Mesendoderm (in vitro differentiated cells): ENCODE measurements at regions not wholly inside any gene's neighbourhood (a gene's known extent, or its start where the extent isn't known, plus 50 kb on each side); places are given as distances from the start of the nearest gene placed in this dataset.

Experiments used
- DNase-seq: peaks from one replicate; pipeline ENCODE4 v3.0.0; 2013
- H2AK5ac ChIP-seq: 2 replicates; pipeline ENCODE4 v1.6.1; 2013; ENCODE audit warnings: low read length, inconsistent platforms
- H2BK120ac ChIP-seq: 2 replicates; pipeline ENCODE4 v1.6.1; 2013; ENCODE audit warnings: low read depth, mild to moderate bottlenecking, low read length, moderate library complexity, mixed read lengths
- H2BK15ac ChIP-seq: replicated peaks from 2 replicates; pipeline ENCODE4 v1.6.1; 2013; ENCODE audit warnings: low read depth, mild to moderate bottlenecking, moderate library complexity
- H2BK5ac ChIP-seq: 2 replicates; pipeline ENCODE4 v1.6.1; 2013; ENCODE audit warnings: low read length, inconsistent platforms
- H3K18ac ChIP-seq: 2 replicates; pipeline ENCODE4 v1.6.1; 2013; ENCODE audit warnings: mild to moderate bottlenecking, low read length, mixed read lengths
- H3K23ac ChIP-seq: one replicate; pipeline ENCODE4 v1.6.1; 2013; ENCODE audit warnings: low read length
- H3K27ac ChIP-seq: 2 replicates; pipeline ENCODE4 v1.5.1; 2013; ENCODE audit warnings: low read depth, mild to moderate bottlenecking, inconsistent platforms, low read length, moderate library complexity
- H3K27me3 ChIP-seq: 2 replicates; pipeline ENCODE4 v1.6.1; 2013; ENCODE audit warnings: low read length, control low read depth, mild to moderate bottlenecking, inconsistent platforms; ENCODE audit not compliant: insufficient read depth, poor library complexity
- H3K36me3 ChIP-seq: 2 replicates; pipeline ENCODE4 v1.6.1; 2013; ENCODE audit warnings: low read length, inconsistent platforms; ENCODE audit not compliant: control insufficient read depth, insufficient read depth
- H3K4ac ChIP-seq: one replicate; pipeline ENCODE4 v1.6.1; 2013; ENCODE audit warnings: low read depth, mild to moderate bottlenecking, low read length, moderate library complexity
- H3K4me1 ChIP-seq: 2 replicates; pipeline ENCODE4 v1.6.1; 2013; ENCODE audit warnings: low read depth, low read length, inconsistent platforms; ENCODE audit not compliant: control insufficient read depth
- H3K4me2 ChIP-seq: 2 replicates; pipeline ENCODE4 v1.6.1; 2013; ENCODE audit warnings: low read length
- H3K4me3 ChIP-seq: 2 replicates; pipeline ENCODE4 v1.5.1; 2013; ENCODE audit warnings: mild to moderate bottlenecking, low read length
- H3K56ac ChIP-seq: one replicate; pipeline ENCODE4 v1.6.1; 2013; ENCODE audit warnings: low read length
- H3K79me1 ChIP-seq: 2 replicates; pipeline ENCODE4 v1.6.1; 2013; ENCODE audit warnings: low read length, inconsistent platforms
- H3K79me2 ChIP-seq: 2 replicates; pipeline ENCODE4 v1.6.1; 2013; ENCODE audit warnings: mild to moderate bottlenecking, low read length; ENCODE audit not compliant: control insufficient read depth, insufficient read depth
- H3K9ac ChIP-seq: 2 replicates; pipeline ENCODE4 v1.6.1; 2013; ENCODE audit warnings: low read length, inconsistent platforms
- H4K5ac ChIP-seq: one replicate; pipeline ENCODE4 v1.6.1; 2013; ENCODE audit warnings: low read length
- H4K8ac ChIP-seq: one replicate; pipeline ENCODE4 v1.6.1; 2013; ENCODE audit warnings: low read depth, mild to moderate bottlenecking, control low read depth, low read length, moderate library complexity
- WGBS: extraction: QIAGEN DNeasy Blood & Tissue Kit; methylation state at CpG from one replicate; pipeline ENCODE4 v1.1.7; 2013; ENCODE audit warnings: low lambda C conversion rate, missing lambda C conversion rate; ENCODE audit not compliant: insufficient coverage; ENCODE audit errors: extremely low coverage; 5-methylcytosine and 5-hydroxymethylcytosine counted together

- Histone ChIP-seq H3K9ac (no peak overlapping the region), H3K27me3 (no peaks in the 10 kb centered on the region)
Observed at GRCh38 chr16:22675745-22676540, 138.0 kb upstream of the HS3ST2 start.

GRCh38 chr16:22677024-22677830 lies 136.7 kb upstream of the HS3ST2 start:
- H3K4me3 ChIP-seq: no peak overlapping the region
- no peaks in the 10 kb centered on the region for H3K79me2 ChIP-seq
- no peak overlapping the region for H3K27ac ChIP-seq
- no peaks in the 10 kb centered on the region for H3K36me3 ChIP-seq
- H4K5ac ChIP-seq: no peak overlapping the region
- no CpG with 5 or more reads among the region's 8 CpGs for WGBS
- no peaks in the 10 kb centered on the region for H3K79me1 ChIP-seq
- no peak overlapping the region for H2BK120ac ChIP-seq
- no peak for DNase-seq
- H3K4me1 ChIP-seq: no peaks in the 10 kb centered on the region
- H3K56ac ChIP-seq: no peak overlapping the region
- H3K23ac ChIP-seq: no peak overlapping the region
- H3K27me3 ChIP-seq: no peaks in the 10 kb centered on the region
- H3K9ac ChIP-seq: no peak overlapping the region
- no peak overlapping the region for H3K4me2 ChIP-seq
- H3K18ac ChIP-seq: no peak overlapping the region
- H2AK5ac ChIP-seq: no peak overlapping the region
- H4K8ac ChIP-seq: no peak overlapping the region
- no peak overlapping the region for H3K4ac ChIP-seq
- H2BK15ac ChIP-seq: no peak overlapping the region
- H2BK5ac ChIP-seq: no peak overlapping the region

More at GRCh38 chr16:22675745-22676540, 138.0 kb upstream of the HS3ST2 start:
- Histone ChIP-seq H3K4me2 (no peak overlapping the region), H2BK120ac (no peak overlapping the region), H2BK15ac (no peak overlapping the region), H3K18ac (no peak overlapping the region), H4K8ac (no peak overlapping the region), H3K36me3 (no peaks in the 10 kb centered on the region), H3K4ac (no peak overlapping the region), H3K23ac (no peak overlapping the region), H3K79me1 (no peaks in the 10 kb centered on the region), H2BK5ac (no peak overlapping the region), H3K4me3 (no peak overlapping the region), H3K56ac (no peak overlapping the region), H4K5ac (no peak overlapping the region), H3K27ac (no peak overlapping the region), H3K79me2 (no peaks in the 10 kb centered on the region), H3K4me1 (no peaks in the 10 kb centered on the region), H2AK5ac (no peak overlapping the region)
- DNase-seq: no peak
- WGBS: no CpG with 5 or more reads among the region's 4 CpGs

GRCh38 chr16:22678311-22678710 lies 135.7 kb upstream of the HS3ST2 start:
- Histone ChIP-seq H3K79me1 (no peaks in the 10 kb centered on the region), H3K23ac (no peak overlapping the region), H3K4me1 (no peaks in the 10 kb centered on the region), H2BK120ac (no peak overlapping the region), H4K8ac (no peak overlapping the region), H3K18ac (no peak overlapping the region), H3K4me3 (no peak overlapping the region), H2BK15ac (no peak overlapping the region), H3K9ac (no peak overlapping the region), H3K79me2 (no peaks in the 10 kb centered on the region), H3K36me3 (no peaks in the 10 kb centered on the region), H3K4me2 (no peak overlapping the region), H3K27me3 (no peaks in the 10 kb centered on the region), H3K27ac (no peak overlapping the region), H3K56ac (no peak overlapping the region), H2AK5ac (no peak overlapping the region), H3K4ac (no peak overlapping the region), H4K5ac (no peak overlapping the region), H2BK5ac (no peak overlapping the region)
- WGBS: no CpG with 5 or more reads among the region's 2 CpGs
- DNase-seq: no peak

GRCh38 chr16:22681554-22682291 lies 132.2 kb upstream of the HS3ST2 start:
- H3K27ac ChIP-seq: no peak overlapping the region

GRCh38 chr16:22683258-22683657 lies 130.7 kb upstream of the HS3ST2 start:
- Histone ChIP-seq H3K56ac (no peak overlapping the region), H2AK5ac (no peak overlapping the region), H3K4ac (no peak overlapping the region), H3K4me2 (no peak overlapping the region), H2BK15ac (no peak overlapping the region), H2BK120ac (no peak overlapping the region), H4K5ac (no peak overlapping the region), H3K79me2 (no peaks in the 10 kb centered on the region), H3K4me1 (no peaks in the 10 kb centered on the region), H3K18ac (no peak overlapping the region), H4K8ac (no peak overlapping the region), H3K4me3 (no peak overlapping the region), H3K79me1 (no peaks in the 10 kb centered on the region), H2BK5ac (no peak overlapping the region), H3K23ac (no peak overlapping the region), H3K9ac (no peak overlapping the region), H3K27me3 (no peaks in the 10 kb centered on the region), H3K36me3 (no peaks in the 10 kb centered on the region), H3K27ac (no peak overlapping the region)
- no CpG with 5 or more reads among the region's 4 CpGs for WGBS
- DNase-seq: no peak

More at GRCh38 chr16:22681554-22682291, 132.2 kb upstream of the HS3ST2 start:
- H3K4ac ChIP-seq: no peak overlapping the region
- no CpG with 5 or more reads among the region's 17 CpGs for WGBS
- no peak overlapping the region for H2AK5ac ChIP-seq
- no peaks in the 10 kb centered on the region for H3K79me1 ChIP-seq
- no peak for DNase-seq
- H3K79me2 ChIP-seq: no peaks in the 10 kb centered on the region
- no peak overlapping the region for H3K4me2 ChIP-seq
- H3K56ac ChIP-seq: no peak overlapping the region
- H3K4me3 ChIP-seq: no peak overlapping the region
- no peak overlapping the region for H3K23ac ChIP-seq
- H3K27me3 ChIP-seq: no peaks in the 10 kb centered on the region
- no peak overlapping the region for H2BK5ac ChIP-seq
- no peaks in the 10 kb centered on the region for H3K4me1 ChIP-seq
- no peak overlapping the region for H2BK15ac ChIP-seq
- no peaks in the 10 kb centered on the region for H3K36me3 ChIP-seq
- H3K9ac ChIP-seq: no peak overlapping the region
- no peak overlapping the region for H3K18ac ChIP-seq
- no peak overlapping the region for H4K5ac ChIP-seq
- no peak overlapping the region for H4K8ac ChIP-seq
- H2BK120ac ChIP-seq: no peak overlapping the region
